Naive thymus-derived CD8-positive, alpha-beta T cell (primary cell): ENCODE measurements at regions not wholly inside any gene's neighbourhood (a gene's known extent, or its start where the extent isn't known, plus 50 kb on each side); places are given as distances from the start of the nearest gene placed in this dataset.

ENCODE experiments used
- ATAC-seq, 2 donors: fragments of 150-1000 bp; cut with Tn5 transposase in 1 of 2; sonication (Bioruptor Pico), chemical (Tn5 transposase) in 1 of 2; 1 replicate in 1 of 2; 2 replicates in 1 of 2; pipeline ENCODE4 v1.10.0; 2021; ENCODE audit warnings: mild to moderate bottlenecking in 2 of 2, moderate library complexity in 2 of 2
- POLR2A ChIA-PET: fragments of 350-600 bp; sonication (Branson Sonifier 250); formaldehyde crosslinking; loops from one replicate; lab custom pipeline; 2021; ENCODE audit warnings: antibody characterized with exemption; lab: Charles Lee
- DNase-seq, 10 donors: peaks; one replicate each; pipeline versions ENCODE4 v3.0.0 to v3.0.0-alpha.2; 2020 to 2022
- H3K27ac Mint-ChIP-seq, 10 donors: one replicate each; pipeline ENCODE4 v1.8.0; 2020 to 2022; ENCODE audit warnings: mild to moderate bottlenecking in 10 of 10, mixed read lengths in 10 of 10, moderate library complexity in 4 of 10, inconsistent platforms in 1 of 10
- H3K27me3 Mint-ChIP-seq, 5 donors: one replicate each; pipeline ENCODE4 v1.8.0; 2021 to 2022; ENCODE audit warnings: mixed read lengths in 5 of 5
- H3K36me3 Mint-ChIP-seq, 3 donors: one replicate each; pipeline ENCODE4 v1.8.0; 2020 to 2022; ENCODE audit warnings: mixed read lengths in 3 of 3, mild to moderate bottlenecking in 2 of 3, inconsistent platforms in 1 of 3
- H3K4me1 Mint-ChIP-seq, 4 donors: one replicate each; pipeline ENCODE4 v1.8.0; 2021 to 2022; ENCODE audit warnings: mixed read lengths in 4 of 4
- H3K4me3 Mint-ChIP-seq, 10 donors: one replicate each; pipeline ENCODE4 v1.8.0; 2020 to 2022; ENCODE audit warnings: mild to moderate bottlenecking in 10 of 10, mixed read lengths in 10 of 10, moderate library complexity in 6 of 10, inconsistent platforms in 1 of 10
- H3K9me3 Mint-ChIP-seq, 9 donors: one replicate each; pipeline ENCODE4 v1.8.0; 2020 to 2022; ENCODE audit warnings: mixed read lengths in 9 of 9, mild to moderate bottlenecking in 3 of 9, inconsistent platforms in 1 of 9, moderate library complexity in 1 of 9

DNA sequence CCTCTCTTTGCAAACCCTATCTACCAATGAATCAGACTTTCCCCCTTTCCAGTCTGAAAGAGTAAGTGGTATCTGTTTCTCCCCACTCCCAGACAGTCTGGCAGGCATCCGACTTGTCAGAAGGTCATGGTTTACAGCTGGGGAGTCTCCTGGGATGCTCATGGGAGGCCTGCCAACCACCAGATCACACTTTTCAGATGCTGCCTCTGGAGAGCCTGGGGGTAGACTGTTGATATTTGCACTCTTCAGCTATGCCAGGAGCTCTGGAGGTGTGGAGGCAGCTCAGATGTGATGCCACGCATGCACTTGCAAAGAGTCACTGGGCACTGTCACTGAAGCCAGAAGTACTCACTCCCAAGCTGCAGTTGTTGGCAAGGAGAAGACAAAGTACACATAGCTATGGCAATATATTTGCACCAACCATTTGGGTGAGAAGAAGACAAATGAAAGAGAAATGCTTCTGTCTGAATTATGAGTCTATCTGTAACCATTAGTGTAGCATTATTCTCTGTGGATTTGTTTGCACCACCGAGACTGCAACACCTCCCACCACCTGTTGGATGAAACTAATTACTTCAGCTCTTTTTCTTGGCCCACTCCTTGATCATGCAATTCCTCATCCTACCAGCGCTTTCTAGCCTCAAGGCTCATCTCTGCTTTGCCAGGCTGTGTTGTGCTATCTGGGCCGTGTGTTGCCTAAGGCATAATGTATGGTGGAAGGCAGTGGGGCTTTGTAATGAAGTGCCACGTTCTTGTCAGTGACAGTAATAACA is 133.0 kb upstream of the SPAG17 start:
- Mint-ChIP-seq H3K9me3 (peaks cover 0 to 16% (median 7%) of the 10 kb centered on the region in 9 donors), H3K27me3 (peaks cover 0 to 9% (median 0%) of the 10 kb centered on the region in 5 donors), H3K27ac (no peak overlapping the region), H3K4me1 (no peaks in the 10 kb centered on the region), H3K36me3 (no peaks in the 10 kb centered on the region), H3K4me3 (no peak overlapping the region)
- POLR2A ChIA-PET: no interaction called here
- ATAC-seq: no peak
- DNase-seq: no peak

DNA sequence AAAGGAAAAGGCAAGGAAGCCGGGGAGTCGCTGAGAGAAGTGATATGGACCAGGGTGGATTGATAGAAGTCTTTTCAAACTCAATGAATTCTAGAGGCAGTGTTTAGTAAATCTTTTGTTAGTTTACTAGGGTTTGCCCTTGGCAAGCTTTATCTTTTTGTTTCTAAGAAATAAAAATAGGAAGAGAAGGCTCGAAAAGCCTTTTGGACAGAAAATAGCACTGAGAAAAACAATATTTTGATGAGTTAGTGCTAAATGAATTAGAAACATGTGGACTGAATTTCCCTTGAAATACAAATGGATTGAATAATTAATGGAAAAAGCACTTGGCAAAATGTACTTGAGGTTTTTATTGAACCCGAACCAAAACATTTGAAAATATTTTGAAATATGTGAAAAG is 121.8 kb upstream of the SPAG17 start:
- no peak overlapping the region for H3K27ac Mint-ChIP-seq
- H3K4me3 Mint-ChIP-seq: no peak overlapping the region
- DNase-seq (no peak), ATAC-seq (no peak)
- H3K4me1 Mint-ChIP-seq: no peaks in the 10 kb centered on the region
- POLR2A ChIA-PET: no interaction called here
- H3K27me3 Mint-ChIP-seq: peaks cover 0 to 3% (median 0%) of the 10 kb centered on the region in 5 donors
- peaks cover 0 to 7% (median 2%) of the 10 kb centered on the region in 9 donors for H3K9me3 Mint-ChIP-seq
- no peaks in the 10 kb centered on the region for H3K36me3 Mint-ChIP-seq

DNA sequence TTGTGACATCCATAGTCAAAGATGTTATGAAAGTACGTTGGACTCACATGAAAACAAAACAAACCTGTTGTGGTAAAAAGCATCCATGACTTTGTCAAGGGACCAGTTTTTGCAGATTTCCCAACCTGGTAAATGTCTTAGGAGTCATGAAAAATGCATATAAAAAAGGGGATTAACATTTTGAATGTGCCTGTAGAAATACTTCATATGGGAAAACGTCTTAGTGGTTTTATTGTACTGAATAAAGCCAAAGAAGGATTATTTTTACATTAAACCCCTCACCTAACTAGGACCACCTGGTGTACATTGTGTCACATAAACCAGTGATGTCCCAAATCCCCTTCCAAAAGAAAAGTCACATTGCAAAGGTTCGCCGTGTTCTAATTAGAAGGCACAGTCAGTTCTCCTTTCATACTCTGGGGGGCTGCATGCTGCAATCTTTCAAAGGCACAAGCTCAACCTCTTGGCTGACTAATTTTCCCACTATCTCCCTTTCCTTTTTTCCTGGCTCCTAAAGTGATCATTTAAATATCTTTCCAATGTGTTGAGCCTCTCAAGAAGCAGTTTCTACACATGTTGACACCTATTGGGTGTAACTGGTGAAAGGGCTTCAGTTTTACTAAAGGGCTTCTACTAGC is 119.8 kb upstream of the SPAG17 start:
- Mint-ChIP-seq H3K36me3 (no peaks in the 10 kb centered on the region), H3K27ac (no peak overlapping the region), H3K9me3 (peaks cover 0 to 7% (median 2%) of the 10 kb centered on the region in 9 donors), H3K27me3 (peaks cover 0 to 2% (median 0%) of the 10 kb centered on the region in 5 donors), H3K4me1 (no peaks in the 10 kb centered on the region), H3K4me3 (no peak overlapping the region)
- POLR2A ChIA-PET: no interaction called here
- ATAC-seq (no peak), DNase-seq (no peak)

DNA sequence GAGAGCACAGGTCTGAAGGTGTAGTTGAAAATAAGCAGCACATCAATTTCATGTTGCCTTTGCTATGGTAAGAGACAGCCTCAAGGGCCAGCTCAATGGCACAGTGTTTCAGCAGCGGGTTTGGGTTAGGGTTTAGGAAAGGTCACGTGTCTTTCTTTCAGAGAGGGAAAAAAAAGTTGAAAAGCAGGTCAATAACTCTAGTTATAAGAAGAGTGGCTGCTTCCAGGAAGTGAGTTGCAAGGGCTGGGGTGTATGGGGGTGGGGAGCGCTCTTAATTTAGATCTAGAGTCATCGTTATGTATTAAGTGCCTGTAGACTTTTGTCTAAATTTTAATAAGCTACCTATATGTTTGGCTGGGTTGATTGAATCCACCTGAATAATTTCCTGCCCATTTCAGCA is 118.5 kb upstream of the SPAG17 start:
- Mint-ChIP-seq H3K4me1 (no peaks in the 10 kb centered on the region), H3K27me3 (peaks cover 0 to 5% (median 0%) of the 10 kb centered on the region in 5 donors), H3K9me3 (peaks cover 0 to 7% (median 0%) of the 10 kb centered on the region in 9 donors), H3K27ac (no peak overlapping the region), H3K36me3 (no peaks in the 10 kb centered on the region), H3K4me3 (no peak overlapping the region)
- ATAC-seq (no peak), DNase-seq (no peak)
- POLR2A ChIA-PET: no interaction called here

GRCh38 chr1:118303064-118303463 is 118.0 kb upstream of the SPAG17 start:
- no peak overlapping the region for H3K27ac Mint-ChIP-seq
- H3K4me1 Mint-ChIP-seq: no peaks in the 10 kb centered on the region
- peaks cover 0 to 7% (median 0%) of the 10 kb centered on the region in 9 donors for H3K9me3 Mint-ChIP-seq
- H3K36me3 Mint-ChIP-seq: no peaks in the 10 kb centered on the region
- no peak for DNase-seq
- no peak overlapping the region for H3K4me3 Mint-ChIP-seq
- peaks cover 0 to 5% (median 0%) of the 10 kb centered on the region in 5 donors for H3K27me3 Mint-ChIP-seq
- POLR2A ChIA-PET: no interaction called here
- ATAC-seq: no peak

GRCh38 chr1:118302145-118302544 is 117.1 kb upstream of the SPAG17 start:
- no peaks in the 10 kb centered on the region for H3K4me1 Mint-ChIP-seq
- H3K36me3 Mint-ChIP-seq: no peaks in the 10 kb centered on the region
- H3K27ac Mint-ChIP-seq: no peak overlapping the region
- no peak for ATAC-seq
- peaks cover 0 to 5% (median 0%) of the 10 kb centered on the region in 5 donors for H3K27me3 Mint-ChIP-seq
- no peak overlapping the region for H3K4me3 Mint-ChIP-seq
- H3K9me3 Mint-ChIP-seq: peaks cover 0 to 8% (median 0%) of the 10 kb centered on the region in 9 donors
- DNase-seq: no peak
- POLR2A ChIA-PET: no interaction called here

- ATAC-seq: no peak
Measured at GRCh38 chr1:118300808-118301207, 115.8 kb upstream of the SPAG17 start.

DNA sequence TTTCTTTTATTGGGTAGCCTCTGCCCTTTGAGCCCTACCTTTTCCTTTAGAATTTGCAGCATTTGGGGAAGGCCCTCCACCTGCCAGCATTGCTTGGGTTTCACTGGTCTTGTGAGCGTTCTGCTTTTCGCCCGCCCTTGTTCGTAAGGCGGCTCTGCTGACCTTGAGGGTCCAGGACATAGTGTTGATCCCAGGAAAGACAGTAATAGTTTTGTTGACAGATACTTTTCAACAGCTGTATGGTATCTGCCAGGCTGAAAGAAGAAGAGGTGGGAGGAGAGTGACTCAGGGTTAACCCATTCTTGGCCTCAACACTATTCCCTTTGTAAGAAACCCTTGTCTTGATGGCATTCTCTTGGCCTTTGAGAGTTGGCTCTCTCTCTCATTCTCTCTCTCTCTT is 113.4 kb upstream of the SPAG17 start:
- no peak overlapping the region for H3K4me3 Mint-ChIP-seq
- POLR2A ChIA-PET: no interaction called here
- DNase-seq: no peak
- H3K27me3 Mint-ChIP-seq: peaks cover 0 to 5% (median 0%) of the 10 kb centered on the region in 5 donors
- no peak for ATAC-seq
- H3K36me3 Mint-ChIP-seq: no peaks in the 10 kb centered on the region
- no peak overlapping the region for H3K27ac Mint-ChIP-seq
- H3K9me3 Mint-ChIP-seq: peaks cover 0 to 8% (median 0%) of the 10 kb centered on the region in 9 donors
- no peaks in the 10 kb centered on the region for H3K4me1 Mint-ChIP-seq

More at GRCh38 chr1:118300808-118301207, 115.8 kb upstream of the SPAG17 start:
- Mint-ChIP-seq H3K4me3 (no peak overlapping the region), H3K27me3 (peaks cover 0 to 5% (median 0%) of the 10 kb centered on the region in 5 donors), H3K9me3 (peaks cover 0 to 5% (median 0%) of the 10 kb centered on the region in 9 donors), H3K4me1 (no peaks in the 10 kb centered on the region), H3K36me3 (no peaks in the 10 kb centered on the region), H3K27ac (no peak overlapping the region)
- POLR2A ChIA-PET: no interaction called here
- DNase-seq: no peak

DNA sequence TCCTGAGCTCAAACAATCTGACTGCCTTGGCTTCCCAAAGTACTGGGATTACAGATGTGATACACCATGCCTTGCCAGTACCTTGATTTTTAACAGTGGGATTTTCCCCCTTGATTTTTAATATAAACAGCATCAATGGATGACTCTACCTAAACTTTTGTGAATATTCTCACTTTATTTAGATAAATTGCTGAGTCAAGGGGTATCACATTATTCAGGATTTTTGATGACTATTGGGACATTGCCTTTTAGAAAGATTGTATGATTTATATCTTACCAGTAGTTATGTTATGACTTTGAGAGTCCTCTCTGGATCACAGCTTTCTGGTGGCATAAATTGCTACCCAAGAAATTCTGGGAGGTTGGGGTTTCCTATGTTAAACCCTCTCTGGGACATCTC is 112.5 kb upstream of the SPAG17 start:
- peaks cover 0 to 8% (median 0%) of the 10 kb centered on the region in 9 donors for H3K9me3 Mint-ChIP-seq
- POLR2A ChIA-PET: no interaction called here
- no peak overlapping the region for H3K27ac Mint-ChIP-seq
- DNase-seq: no peak
- no peaks in the 10 kb centered on the region for H3K36me3 Mint-ChIP-seq
- H3K4me1 Mint-ChIP-seq: no peaks in the 10 kb centered on the region
- ATAC-seq: no peak
- no peak overlapping the region for H3K4me3 Mint-ChIP-seq
- peaks cover 0 to 5% (median 0%) of the 10 kb centered on the region in 5 donors for H3K27me3 Mint-ChIP-seq

GRCh38 chr1:118294875-118295642 is 110.0 kb upstream of the SPAG17 start:
- no peaks in the 10 kb centered on the region for H3K4me1 Mint-ChIP-seq
- no peaks in the 10 kb centered on the region for H3K36me3 Mint-ChIP-seq
- ATAC-seq (no peak), DNase-seq (no peak)
- no peak overlapping the region for H3K4me3 Mint-ChIP-seq
- POLR2A ChIA-PET: no interaction called here
- peaks cover 0 to 5% (median 0%) of the 10 kb centered on the region in 5 donors for H3K27me3 Mint-ChIP-seq
- H3K27ac Mint-ChIP-seq: no peak overlapping the region
- H3K9me3 Mint-ChIP-seq: peaks cover 0 to 7% (median 0%) of the 10 kb centered on the region in 9 donors

DNA sequence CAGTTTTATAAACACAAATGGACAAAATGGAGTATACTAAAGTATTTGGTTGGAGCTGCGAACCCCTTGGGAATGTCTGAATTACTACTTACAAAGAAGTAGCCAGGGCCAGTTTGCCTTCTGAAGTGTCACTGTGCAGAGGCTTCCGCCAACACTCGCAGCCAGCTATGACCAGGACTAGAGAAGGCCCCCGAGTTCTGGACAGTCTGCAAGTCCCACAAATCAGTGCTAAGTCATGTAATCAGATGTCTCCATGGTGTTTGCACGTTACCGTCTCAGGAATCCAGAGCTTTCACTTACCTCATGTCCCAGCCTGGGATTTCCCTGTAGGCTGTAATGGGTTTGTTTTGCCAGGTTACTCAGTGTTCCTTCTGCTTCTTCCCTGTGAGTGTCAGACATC is 106.6 kb upstream of the SPAG17 start:
- POLR2A ChIA-PET: no interaction called here
- no peak overlapping the region for H3K27ac Mint-ChIP-seq
- peaks cover 0 to 5% (median 0%) of the 10 kb centered on the region in 9 donors for H3K9me3 Mint-ChIP-seq
- H3K36me3 Mint-ChIP-seq: no peaks in the 10 kb centered on the region
- H3K27me3 Mint-ChIP-seq: no peaks in the 10 kb centered on the region
- no peaks in the 10 kb centered on the region for H3K4me1 Mint-ChIP-seq
- ATAC-seq: no peak
- DNase-seq: no peak
- no peak overlapping the region for H3K4me3 Mint-ChIP-seq

DNA sequence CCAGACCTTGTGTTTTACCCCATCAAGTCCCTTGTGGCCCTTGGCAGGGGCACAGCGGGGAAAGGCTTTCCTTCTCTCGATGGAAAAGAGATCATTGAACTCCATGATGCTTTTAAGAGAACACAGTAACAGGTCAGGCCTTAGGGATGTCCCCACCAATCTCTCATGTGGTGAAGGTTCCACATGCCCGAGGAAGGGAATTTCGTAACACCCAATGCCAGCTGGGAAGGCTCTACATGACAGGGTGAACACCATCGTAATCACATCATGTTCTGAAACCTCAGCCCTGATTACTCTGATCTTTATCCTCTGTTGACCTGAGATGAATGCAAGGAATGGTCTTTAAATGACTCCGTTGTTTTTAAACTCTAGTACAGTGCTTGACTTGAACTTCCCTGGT is 105.5 kb upstream of the SPAG17 start:
- ATAC-seq: no peak

DNA sequence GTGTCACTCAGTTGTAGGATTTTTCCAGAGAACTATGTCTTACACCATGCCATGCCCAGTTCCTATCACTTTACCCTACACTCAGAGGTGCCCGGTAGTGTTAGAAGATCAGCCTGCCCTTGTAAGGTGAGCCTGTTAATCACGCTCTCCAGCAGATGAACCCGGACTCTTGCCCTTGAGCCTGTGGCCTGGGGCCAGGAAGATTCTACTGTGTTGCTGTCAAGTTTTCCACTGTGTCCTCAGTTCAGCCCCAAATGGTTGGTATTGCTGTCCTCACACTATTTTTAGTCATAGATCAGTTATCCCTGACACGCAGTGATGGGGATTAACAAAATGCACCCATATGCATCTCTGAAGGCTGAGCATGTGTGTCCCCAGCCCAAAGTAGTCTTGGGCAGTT is 105.0 kb upstream of the SPAG17 start:
- ATAC-seq: no peak
- DNase-seq: no peak
- Mint-ChIP-seq H3K27ac (no peak overlapping the region), H3K36me3 (no peaks in the 10 kb centered on the region), H3K9me3 (peaks cover 0 to 5% (median 0%) of the 10 kb centered on the region in 9 donors), H3K4me1 (no peaks in the 10 kb centered on the region), H3K4me3 (no peak overlapping the region), H3K27me3 (no peaks in the 10 kb centered on the region)
- POLR2A ChIA-PET: no interaction called here

More for the DNA sequence above, 105.5 kb upstream of the SPAG17 start:
- POLR2A ChIA-PET: no interaction called here
- Mint-ChIP-seq H3K27ac (no peak overlapping the region), H3K36me3 (no peaks in the 10 kb centered on the region), H3K4me3 (no peak overlapping the region), H3K9me3 (peaks cover 0 to 5% (median 0%) of the 10 kb centered on the region in 9 donors), H3K27me3 (no peaks in the 10 kb centered on the region), H3K4me1 (no peaks in the 10 kb centered on the region)
- DNase-seq: no peak
